Forelimb muscle (tissue), 1 donor: ENCODE measurements at regions not wholly inside any gene's neighbourhood (a gene's known extent, or its start where the extent isn't known, plus 50 kb on each side); places are given as distances from the start of the nearest gene placed in this dataset.

ENCODE experiments used
- DNase-seq: peaks from one replicate; pipeline ENCODE4 v3.0.0-alpha.2; 2013; ENCODE audit warnings: low read depth

- DNase-seq: no peak
Observed at GRCh38 chr21:22561946-22562345, 1563.7 kb downstream of the NCAM2 start.

GRCh38 chr21:22573834-22574233, 1575.6 kb downstream of the NCAM2 start:
- DNase-seq: no peak

GRCh38 chr21:22575165-22575584, 1577.0 kb downstream of the NCAM2 start:
- no peak for DNase-seq

DNA sequence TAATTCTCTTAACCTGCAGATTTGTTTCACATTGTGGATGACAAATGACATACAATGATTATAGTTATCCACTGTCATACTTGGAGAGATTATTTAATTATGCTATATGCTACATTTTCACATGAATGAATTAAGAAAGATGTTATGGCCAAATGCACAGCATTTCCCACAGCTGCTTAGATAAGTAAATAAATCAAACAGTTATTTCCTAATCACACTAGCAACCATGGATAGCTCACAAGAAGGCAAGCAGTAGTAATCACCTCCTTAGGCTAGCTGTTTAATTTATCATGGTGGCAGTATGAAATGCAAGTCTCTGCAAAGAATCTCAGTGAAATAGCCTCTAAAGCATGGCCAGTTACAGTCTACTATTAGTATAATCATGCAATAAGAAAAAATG, 1581.5 kb downstream of the NCAM2 start:
- no peak for DNase-seq

- DNase-seq: no peak
Observed at GRCh38 chr21:22582026-22582425, 1583.8 kb downstream of the NCAM2 start.

- no peak for DNase-seq
Observed at GRCh38 chr21:22584308-22584707, 1586.1 kb downstream of the NCAM2 start.

DNA sequence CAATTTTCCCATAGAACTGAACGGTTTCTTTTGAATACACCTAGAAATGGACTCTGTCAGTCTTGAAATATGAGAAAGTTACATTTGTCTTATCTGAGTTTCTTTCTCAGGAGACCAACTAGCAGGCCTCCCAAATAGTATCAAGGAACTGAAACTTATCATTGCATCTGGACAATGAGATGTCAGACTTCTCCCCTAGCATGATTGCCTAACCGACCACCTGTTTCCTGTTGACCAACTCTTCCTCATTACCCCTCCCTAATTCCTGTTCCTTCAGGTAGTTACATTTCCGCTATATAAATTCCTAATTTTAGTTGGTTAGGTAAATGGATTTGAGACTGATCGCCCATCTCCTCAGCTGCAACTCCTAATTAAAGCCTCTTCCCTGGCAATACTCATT, 1587.3 kb downstream of the NCAM2 start:
- DNase-seq: no peak

- no peak for DNase-seq
Observed at GRCh38 chr21:22597660-22598255, 1599.5 kb downstream of the NCAM2 start.

- DNase-seq: no peak
Observed at GRCh38 chr21:22609802-22610201, 1611.6 kb downstream of the NCAM2 start.

- no peak for DNase-seq
Observed at GRCh38 chr21:22627911-22628310, 1629.7 kb downstream of the NCAM2 start.

- DNase-seq: no peak
Observed at GRCh38 chr21:22630953-22631465, 1632.8 kb downstream of the NCAM2 start.

DNA sequence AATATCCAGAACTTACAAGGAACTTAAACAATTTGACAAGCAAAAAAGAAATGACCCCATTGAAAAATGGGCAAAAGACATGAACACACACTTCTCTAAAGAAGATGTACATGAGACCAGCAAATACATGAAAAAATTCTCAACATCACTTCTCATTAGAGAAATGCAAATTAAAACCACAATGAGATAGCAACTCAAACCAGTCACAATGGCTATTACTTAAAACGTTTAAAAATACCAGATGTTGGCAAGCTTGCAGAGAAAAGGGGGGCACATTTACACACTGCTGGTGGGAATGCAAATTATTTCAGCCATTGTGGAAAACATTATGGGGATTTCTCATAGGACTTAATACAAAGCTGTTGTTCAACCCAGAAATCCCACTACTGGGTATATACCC, 1634.0 kb downstream of the NCAM2 start:
- no peak for DNase-seq

- DNase-seq: peak; percentile 22
Observed at GRCh38 chr21:22649246-22649645, 1651.0 kb downstream of the NCAM2 start.

DNA sequence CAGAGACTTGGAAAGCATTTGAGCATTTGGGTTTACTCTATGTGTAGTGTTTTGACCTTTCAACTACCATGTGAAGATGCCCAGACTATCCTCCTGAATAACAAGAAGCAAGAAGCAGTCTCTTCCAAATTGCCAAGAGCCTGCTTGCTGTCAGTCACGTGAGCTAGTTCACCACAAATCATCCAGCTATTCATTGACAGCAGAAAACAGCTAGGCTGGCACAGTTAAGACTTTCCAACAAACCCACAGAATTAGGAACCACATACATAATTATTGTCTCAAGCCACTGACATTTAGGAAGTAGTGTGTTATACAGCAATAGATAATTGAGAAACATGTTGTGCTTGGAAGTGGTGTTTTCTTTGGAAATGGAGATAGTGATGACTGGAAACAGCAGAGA, 1652.0 kb downstream of the NCAM2 start:
- DNase-seq: no peak

DNA sequence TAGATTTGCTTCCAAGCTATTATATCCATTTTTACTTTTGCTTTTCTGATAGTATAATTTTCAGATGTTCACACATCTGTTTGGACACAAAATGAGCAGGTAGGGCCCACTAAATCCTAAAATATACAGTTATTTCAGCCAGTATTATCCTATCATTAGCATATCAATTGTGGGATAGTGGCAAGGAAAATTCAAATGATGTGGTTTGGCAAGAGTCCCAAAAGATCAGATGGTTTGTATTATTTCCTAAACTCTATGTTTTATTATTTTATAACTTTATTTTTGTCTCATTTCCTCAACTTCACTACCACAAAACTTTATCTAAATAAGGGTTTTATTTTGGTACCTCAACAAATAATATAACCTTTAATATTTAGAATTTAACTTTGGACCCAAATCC, 1659.6 kb downstream of the NCAM2 start:
- DNase-seq: peak; percentile 13

DNA sequence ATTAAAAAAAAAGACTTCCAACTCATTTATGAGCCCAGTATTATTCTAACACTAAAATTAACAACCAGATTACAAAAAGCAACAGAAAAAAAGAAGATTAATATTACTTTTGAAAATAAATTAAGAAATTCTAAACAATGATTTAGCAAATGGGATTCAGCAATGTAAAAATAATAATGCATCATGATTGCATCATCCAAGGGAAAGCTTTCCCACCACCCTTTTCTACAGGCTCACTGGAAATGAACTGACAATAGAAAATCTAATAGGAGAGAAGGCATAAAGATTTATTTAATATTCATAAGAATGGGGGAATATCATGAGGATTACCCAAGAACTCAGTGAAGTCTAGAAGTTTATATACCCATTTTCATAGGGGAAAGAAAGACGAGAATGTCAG, 1671.9 kb downstream of the NCAM2 start:
- no peak for DNase-seq

GRCh38 chr21:22679207-22679606, 1681.0 kb downstream of the NCAM2 start:
- no peak for DNase-seq

DNA sequence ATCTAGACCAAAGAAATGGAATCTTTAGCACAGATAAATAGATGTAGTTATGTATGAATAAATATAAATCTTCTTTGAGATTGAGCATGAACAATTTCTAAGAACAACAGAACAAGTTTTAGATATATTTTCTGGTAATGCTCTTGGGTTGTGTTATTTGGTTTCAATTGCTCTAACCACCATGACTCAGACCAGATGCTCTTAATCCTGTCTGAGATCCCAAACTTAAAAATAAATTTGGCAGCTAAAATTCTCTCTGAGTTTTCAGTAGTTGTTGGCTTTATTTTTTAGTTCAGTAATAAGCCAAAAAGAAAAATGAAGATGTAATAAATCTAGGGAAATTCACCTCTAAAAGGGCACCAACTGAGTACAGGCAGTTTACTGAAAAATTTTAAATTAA, 1693.4 kb downstream of the NCAM2 start:
- DNase-seq: no peak

DNA sequence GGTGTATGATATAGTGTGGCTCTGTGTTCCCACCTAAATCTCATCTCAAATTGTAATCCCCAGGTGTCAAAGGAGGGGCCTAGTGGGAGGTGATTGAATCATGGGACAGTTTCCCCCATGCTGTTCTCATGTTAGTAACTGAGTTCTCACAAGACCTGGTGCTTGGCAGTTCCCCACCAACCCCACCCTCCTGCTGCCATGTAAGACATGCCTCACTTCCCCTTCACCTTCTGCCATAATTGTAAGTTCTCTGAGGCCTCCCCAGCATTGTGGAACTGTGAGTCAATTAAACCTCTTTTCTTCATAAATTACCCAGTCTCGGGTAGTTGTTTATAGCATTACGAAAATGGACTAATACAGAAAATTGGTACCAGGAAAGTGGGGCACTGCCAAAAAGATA, 1705.3 kb downstream of the NCAM2 start:
- no peak for DNase-seq

GRCh38 chr21:22710721-22711120, 1712.5 kb downstream of the NCAM2 start:
- DNase-seq: no peak

GRCh38 chr21:22711636-22712035, 1713.4 kb downstream of the NCAM2 start:
- DNase-seq: no peak

DNA sequence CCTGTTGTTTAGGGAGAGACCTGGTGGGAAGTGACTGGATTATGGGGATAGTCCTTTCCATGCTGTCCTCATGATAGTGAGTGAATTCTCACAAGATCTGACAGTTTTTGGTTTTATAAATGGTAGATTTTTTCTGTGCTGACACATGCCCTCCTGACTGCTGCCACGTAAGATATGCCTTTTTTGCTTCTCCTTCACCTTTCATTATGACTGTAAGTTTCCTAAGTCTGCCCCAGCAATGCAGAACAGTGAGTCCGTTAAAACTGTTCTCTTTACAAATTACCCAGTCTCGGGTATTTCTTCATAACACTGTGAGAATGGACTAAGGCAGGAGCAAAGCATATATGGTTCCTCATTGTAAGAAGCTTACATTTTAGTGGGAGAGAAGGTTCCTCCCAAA, 1727.2 kb downstream of the NCAM2 start:
- no peak for DNase-seq

DNA sequence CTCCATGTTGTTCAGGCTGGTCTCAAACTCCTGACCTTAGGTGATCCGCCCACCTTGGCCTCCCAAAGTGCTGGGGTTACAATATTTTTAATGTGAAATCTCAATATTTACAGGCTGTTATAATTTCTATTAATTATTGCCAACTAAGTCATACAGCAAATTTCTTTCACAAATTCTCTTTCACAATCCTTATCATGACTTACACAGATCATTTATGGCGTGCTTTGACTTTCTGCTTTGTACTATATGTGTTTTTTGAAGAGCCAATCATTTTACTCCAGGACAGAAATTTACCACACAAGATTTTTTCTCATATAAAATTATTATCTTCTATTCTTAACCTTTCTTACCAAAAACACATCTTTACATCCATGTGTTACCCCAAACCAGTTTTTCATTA, 1729.9 kb downstream of the NCAM2 start:
- DNase-seq: no peak

DNA sequence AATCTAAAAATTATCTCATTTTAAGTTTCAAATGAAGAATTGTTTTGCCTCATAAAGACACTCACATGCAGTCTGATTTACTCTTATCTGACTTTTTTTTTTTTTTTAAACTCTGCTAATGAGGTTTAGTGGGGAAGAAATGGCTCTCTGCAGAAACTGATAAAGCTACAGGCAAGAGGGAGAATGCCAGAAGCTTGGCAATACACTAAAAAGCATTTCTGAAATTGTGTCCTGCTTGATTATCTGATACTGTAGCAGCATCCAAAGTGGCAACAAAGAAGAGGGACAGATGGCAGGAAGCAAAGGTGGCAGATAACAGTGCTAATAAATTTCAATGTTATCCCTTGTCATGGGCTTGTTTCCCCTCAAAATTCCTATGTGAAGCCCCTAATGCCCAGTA, 1744.9 kb downstream of the NCAM2 start:
- no peak for DNase-seq
